Left lung (tissue), 4 donors: ENCODE measurements at regions not wholly inside any gene's neighbourhood (a gene's known extent, or its start where the extent isn't known, plus 50 kb on each side); places are given as distances from the start of the nearest gene placed in this dataset.

ENCODE experiments used
- ATAC-seq: fragments of 200-7000 bp; cut with Tn5 transposase; one replicate; pipeline ENCODE4 v1.9.1; 2020; ENCODE audit warnings: moderate library complexity
- DNase-seq, 4 donors: peaks; one replicate each; pipeline ENCODE4 v3.0.0-alpha.2; 2013 to 2020
- H3K27ac ChIP-seq, 2 donors: fragments of 200-600 bp; sonication (generic) in 1 of 2; one replicate each; pipeline versions ENCODE4 v1.5.0 to v1.8.0; 2020 to 2021
- H3K27me3 ChIP-seq, 2 donors: fragments of 200-600 bp; sonication (generic) in 1 of 2; one replicate each; pipeline versions ENCODE4 v1.5.0 to v1.8.0; 2020 to 2021
- H3K36me3 ChIP-seq, 2 donors: fragments of 200-600 bp; sonication (generic) in 1 of 2; one replicate each; pipeline versions ENCODE4 v1.5.0 to v1.8.0; 2020 to 2021
- H3K4me1 ChIP-seq, 2 donors: fragments of 200-600 bp; one replicate each; pipeline ENCODE4 v1.8.0; 2021
- H3K4me3 ChIP-seq, 2 donors: fragments of 200-600 bp; sonication (generic) in 1 of 2; one replicate each; pipeline versions ENCODE4 v1.5.0 to v1.8.0; 2020 to 2021; ENCODE audit warnings: mild to moderate bottlenecking in 1 of 2
- H3K9me3 ChIP-seq, 2 donors: fragments of 200-600 bp; sonication (generic) in 1 of 2; one replicate each; pipeline versions ENCODE4 v1.5.0 to v1.8.0; 2020 to 2021
- CTCF ChIP-seq, 2 donors: fragments of 200-600 bp; sonication (generic) in 1 of 2; IDR thresholded peaks; one replicate each; pipeline versions ENCODE4 v1.5.0 to v1.8.0; 2021; ENCODE audit warnings: antibody characterized with exemption in 2 of 2
- intact Hi-C, 2 donors: fragments of 100-400 bp; cut with DNase I; formaldehyde crosslinking; loops; one replicate each; pipeline versions ENCODE4 v1.11.2 to v1.14.2; 2022
- donor health status: DM: no; HTN: yes; CAD: no.
- donor health status: DM: no; HTN: no; CAD: no.

GRCh38 chr20:20824924-20825584 lies 112.6 kb upstream of the RALGAPA2 start:
- Histone ChIP-seq H3K9me3 (peaks cover 0 to 3% of the 10 kb centered on the region in 2 donors), H3K27me3 (no peaks in the 10 kb centered on the region), H3K27ac (no peak overlapping the region), H3K4me1 (peaks cover 0 to 38% of the 10 kb centered on the region in 2 donors), H3K4me3 (no peak overlapping the region), H3K36me3 (no peaks in the 10 kb centered on the region)
- ATAC-seq (peak; percentile 84), DNase-seq (peak; percentile 63 to 83 (median 74))
- intact Hi-C loops = loop anchor here in 1 of 2 donors (5.0 to 10.0 kb wide), 2 partner anchors 158 to 230 kb away; no protein-coding TSS in a partner anchor
- TF ChIP-seq CTCF (IDR thresholded peaks at IDR 0.05) = peak; percentile 78 to 87

- peaks cover 0 to 38% of the 10 kb centered on the region in 2 donors for H3K4me1 ChIP-seq
- no peaks in the 10 kb centered on the region for H3K9me3 ChIP-seq
- DNase-seq = no peak
- H3K27ac ChIP-seq = no peak overlapping the region
- no peaks in the 10 kb centered on the region for H3K36me3 ChIP-seq
- no peak for TF ChIP-seq CTCF (IDR thresholded peaks at IDR 0.05)
- no peak overlapping the region for H3K4me3 ChIP-seq
- peak; percentile 41 for ATAC-seq
- H3K27me3 ChIP-seq = no peaks in the 10 kb centered on the region
- intact Hi-C loops = loop anchor here in 1 of 2 donors (5.0 to 10.0 kb wide), 2 partner anchors 156 to 229 kb away; no protein-coding TSS in a partner anchor
These were observed 111.0 kb upstream of the RALGAPA2 start for GRCh38 chr20:20823476-20823881.

DNA sequence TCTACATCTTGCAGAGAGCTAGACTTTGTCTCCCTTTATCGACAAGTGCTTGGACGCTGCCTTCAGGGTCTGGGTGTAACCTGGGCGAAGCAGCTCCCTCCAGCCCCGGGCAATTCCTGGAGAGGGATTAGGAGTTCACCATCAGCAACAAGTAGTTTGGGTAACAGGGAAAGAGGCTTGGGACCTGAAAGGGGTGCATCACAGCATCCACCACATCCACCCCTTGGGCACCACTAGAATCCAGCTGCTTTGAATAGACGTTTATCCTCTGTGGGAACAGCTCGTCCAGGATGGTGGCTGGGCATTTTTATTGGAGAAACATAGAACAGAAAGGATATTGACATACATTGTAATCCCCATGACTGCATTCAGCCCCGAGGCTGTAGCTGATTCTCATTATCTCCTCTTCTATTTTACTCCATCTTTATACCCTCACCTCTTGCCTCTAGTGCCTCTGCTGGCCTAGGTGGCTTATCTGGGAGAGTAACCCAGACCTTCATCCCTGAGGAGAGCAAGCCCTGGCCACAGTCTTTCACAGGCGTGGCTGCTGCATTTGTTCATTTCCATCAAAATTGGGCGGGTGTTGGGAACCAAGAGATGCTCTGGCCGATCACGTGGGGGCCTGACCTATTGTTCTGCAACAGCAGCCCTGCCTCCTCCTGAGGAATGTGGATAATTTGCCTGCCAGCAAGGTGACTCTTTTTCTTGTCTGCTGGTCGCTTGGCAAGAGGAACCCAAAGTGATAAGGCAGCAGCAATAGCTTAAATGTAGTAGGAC lies 109.2 kb upstream of the RALGAPA2 start:
- Histone ChIP-seq H3K27me3 (no peaks in the 10 kb centered on the region), H3K36me3 (no peaks in the 10 kb centered on the region), H3K4me1 (peaks cover 0 to 38% of the 10 kb centered on the region in 2 donors), H3K9me3 (no peaks in the 10 kb centered on the region), H3K4me3 (no peak overlapping the region), H3K27ac (no peak overlapping the region)
- intact Hi-C loops = loop anchor here in 1 of 2 donors (5.0 to 10.0 kb wide), 2 partner anchors 154 to 227 kb away; no protein-coding TSS in a partner anchor
- ATAC-seq (no peak), DNase-seq (no peak)
- no peak for TF ChIP-seq CTCF (IDR thresholded peaks at IDR 0.05)

- no peak overlapping the region for H3K27ac ChIP-seq
- TF ChIP-seq CTCF (IDR thresholded peaks at IDR 0.05) = no peak
- H3K27me3 ChIP-seq = no peaks in the 10 kb centered on the region
- H3K4me3 ChIP-seq = no peak overlapping the region
- H3K9me3 ChIP-seq = no peaks in the 10 kb centered on the region
- DNase-seq (no peak), ATAC-seq (no peak)
- intact Hi-C loops = loop anchor here in 1 of 2 donors (5.0 to 10.0 kb wide), 2 partner anchors 154 to 226 kb away; no protein-coding TSS in a partner anchor
- no peaks in the 10 kb centered on the region for H3K36me3 ChIP-seq
- H3K4me1 ChIP-seq = peaks cover 0 to 38% of the 10 kb centered on the region in 2 donors
These were observed 108.5 kb upstream of the RALGAPA2 start for GRCh38 chr20:20820785-20821483.
